Heart left ventricle (tissue), 16 donors: ENCODE measurements at regions not wholly inside any gene's neighbourhood (a gene's known extent, or its start where the extent isn't known, plus 50 kb on each side); places are given as distances from the start of the nearest gene placed in this dataset.

Experiments
- ATAC-seq, 4 donors: fragments of 200-7000 bp; cut with Tn5 transposase; one replicate each; pipeline ENCODE4 v1.9.1; 2020 to 2022; ENCODE audit warnings: moderate library complexity in 4 of 4, mild to moderate bottlenecking in 3 of 4, moderate number of reproducible peaks in 1 of 4
- DNase-seq, 5 donors: peaks; one replicate each; pipeline ENCODE4 v3.0.0-alpha.2; 2020
- H3K27ac ChIP-seq, 12 donors: fragments of 200-600 bp; sonication (generic) in 4 of 12; one replicate each; pipeline versions ENCODE4 v1.5.0 to v1.8.0; 2016 to 2022; ENCODE audit warnings: mild to moderate bottlenecking in 2 of 12
- H3K27me3 ChIP-seq, 9 donors: fragments of 200-600 bp; sonication (generic) in 2 of 9; one replicate each; pipeline versions ENCODE4 v1.5.1 to v1.8.0; 2016 to 2022; ENCODE audit warnings: mild to moderate bottlenecking in 3 of 9
- H3K36me3 ChIP-seq, 9 donors: fragments of 200-600 bp; sonication (generic) in 2 of 9; one replicate each; pipeline versions ENCODE4 v1.5.0 to v1.8.0; 2018 to 2022; ENCODE audit warnings: mild to moderate bottlenecking in 2 of 9
- H3K4me1 ChIP-seq, 12 donors: fragments of 200-600 bp; sonication (generic) in 4 of 12; one replicate each; pipeline versions ENCODE4 v1.5.0 to v1.8.0; 2016 to 2022; ENCODE audit warnings: mild to moderate bottlenecking in 3 of 12
- H3K4me3 ChIP-seq, 12 donors: fragments of 200-600 bp; sonication (generic) in 4 of 12; one replicate each; pipeline versions ENCODE4 v1.5.0 to v1.8.0; 2017 to 2022; ENCODE audit warnings: mild to moderate bottlenecking in 9 of 12, moderate library complexity in 4 of 12
- H3K9me3 ChIP-seq, 12 donors: fragments of 200-600 bp; sonication (generic) in 4 of 12; one replicate each; pipeline versions ENCODE4 v1.5.0 to v1.8.0; 2016 to 2022; ENCODE audit warnings: mild to moderate bottlenecking in 1 of 12
- CTCF ChIP-seq, 12 donors: fragments of 200-600 bp; sonication (generic) in 4 of 12; IDR thresholded peaks; one replicate each; pipeline versions ENCODE4 v1.5.0 to v1.8.0; 2018 to 2022; ENCODE audit warnings: antibody characterized with exemption in 12 of 12, mild to moderate bottlenecking in 5 of 12
- POLR2A ChIP-seq, 2 donors: fragments of 450-650 bp; IDR thresholded peaks; one replicate each; pipeline ENCODE4 v1.6.1; 2017; ENCODE audit warnings: antibody characterized with exemption in 2 of 2, mild to moderate bottlenecking in 2 of 2, moderate library complexity in 2 of 2
- WGBS, 4 donors: extraction: QIAGEN DNeasy Blood & Tissue Kit in 2 of 4; methylation state at CpG; one replicate each; pipeline versions ENCODE4 v1.1.5 to v1.1.7; 2013 to 2018; 5-methylcytosine and 5-hydroxymethylcytosine counted together
- intact Hi-C, 10 donors: fragments of 100-400 bp; cut with DNase I; formaldehyde crosslinking; loops; one replicate each; pipeline versions ENCODE4 v1.11.1 to v1.14.2; 2022
- donor health status: ischemic (EF 13 %, LVEDD 7.1; RV severe dilation, severe dysfunction).
- donor health status: healthy with polysubstance abuse.
- donor health status: DM: no; HTN: yes; CAD: no.
- donor health status: DM: no; HTN: no; CAD: no.
- donor health status: ischemic (EF 25% LVEDD 6.9; RV normal size, moderate dysfunction).
- donor health status: ischemic (EF 25% LVEDD 5.7; RV mildly dilated, moderate dysfunction).
- donor health status: healthy.
- donor health status: DM: yes; HTN: yes; CAD: no.
- donor health status: ischemic (EF 35%, LVEDD 5.7; RV mildly dilated, moderate dysfunction).
- donor health status: nonischemic (EF 11% LVEDD 7.7; RV severe dilation, severe dysfunction).
- donor health status: DM: yes; HTN: yes; CAD: no.
- donor health status: PGD.
- donor health status: ischemic (EF 29% LVEDD 5.4; RV normal size, mild dysfunction).
- donor health status: nonischemic (EF 23%, LVEDD 6.1; RV moderate dilation, normal function).

GRCh38 chr13:78169386-78169785 lies 250.8 kb upstream of the EDNRB start:
- WGBS, 4 donors: 68 to 89% (median 84%) methylated on average over 3 to 6 of the region's 6 CpGs
- Histone ChIP-seq H3K4me3 (no peak overlapping the region), H3K36me3 (no peaks in the 10 kb centered on the region), H3K27ac (no peak overlapping the region), H3K9me3 (peaks cover 0 to 7% (median 0%) of the 10 kb centered on the region in 12 donors), H3K4me1 (no peaks in the 10 kb centered on the region), H3K27me3 (no peaks in the 10 kb centered on the region)
- TF ChIP-seq POLR2A (IDR thresholded peaks at IDR 0.05): no peak
- TF ChIP-seq CTCF (IDR thresholded peaks at IDR 0.05): no peak
- no peak for ATAC-seq
- DNase-seq: no peak
- intact Hi-C loops: no loop called here

GRCh38 chr13:78168981-78169380 lies 250.3 kb upstream of the EDNRB start:
- intact Hi-C loops: no loop called here
- no peak for ATAC-seq
- WGBS, 4 donors: 65 to 78% (median 70%) methylated on average over 4 of the region's 4 CpGs

GRCh38 chr13:78161266-78161665 lies 242.6 kb upstream of the EDNRB start:
- Histone ChIP-seq H3K27me3 (no peaks in the 10 kb centered on the region), H3K27ac (no peak overlapping the region), H3K4me3 (no peak overlapping the region), H3K36me3 (no peaks in the 10 kb centered on the region), H3K9me3 (peaks cover 0 to 4% (median 0%) of the 10 kb centered on the region in 12 donors), H3K4me1 (peaks cover 0 to 6% (median 0%) of the 10 kb centered on the region in 12 donors)
- ATAC-seq (no peak), DNase-seq (no peak)
- no peak for TF ChIP-seq POLR2A (IDR thresholded peaks at IDR 0.05)
- intact Hi-C loops: no loop called here

More at GRCh38 chr13:78168981-78169380, 250.3 kb upstream of the EDNRB start:
- Histone ChIP-seq H3K9me3 (peaks cover 0 to 7% (median 0%) of the 10 kb centered on the region in 12 donors), H3K36me3 (no peaks in the 10 kb centered on the region), H3K4me3 (no peak overlapping the region), H3K27me3 (no peaks in the 10 kb centered on the region), H3K27ac (no peak overlapping the region), H3K4me1 (no peaks in the 10 kb centered on the region)
- DNase-seq: no peak
- no peak for TF ChIP-seq CTCF (IDR thresholded peaks at IDR 0.05)
- TF ChIP-seq POLR2A (IDR thresholded peaks at IDR 0.05): no peak

GRCh38 chr13:78160793-78161192 lies 242.2 kb upstream of the EDNRB start:
- ATAC-seq (no peak), DNase-seq (no peak)
- Histone ChIP-seq H3K9me3 (peaks cover 0 to 4% (median 0%) of the 10 kb centered on the region in 12 donors), H3K27me3 (no peaks in the 10 kb centered on the region), H3K4me3 (no peak overlapping the region), H3K4me1 (peaks cover 0 to 6% (median 0%) of the 10 kb centered on the region in 12 donors), H3K36me3 (no peaks in the 10 kb centered on the region), H3K27ac (no peak overlapping the region)
- 50 to 57% (median 53%) methylated on average over 2 of the region's 2 CpGs for WGBS, 4 donors
- intact Hi-C loops: no loop called here
- TF ChIP-seq CTCF (IDR thresholded peaks at IDR 0.05): no peak
- no peak for TF ChIP-seq POLR2A (IDR thresholded peaks at IDR 0.05)

GRCh38 chr13:78152415-78152814 lies 233.8 kb upstream of the EDNRB start:
- Histone ChIP-seq H3K36me3 (no peaks in the 10 kb centered on the region), H3K27ac (no peak overlapping the region), H3K4me3 (no peak overlapping the region), H3K9me3 (peaks cover 0 to 5% (median 0%) of the 10 kb centered on the region in 12 donors), H3K27me3 (no peaks in the 10 kb centered on the region), H3K4me1 (no peaks in the 10 kb centered on the region)
- no peak for ATAC-seq
- no peak for DNase-seq
- 94 to 98% (median 97%) methylated on average over 2 of the region's 2 CpGs for WGBS, 4 donors
- intact Hi-C loops: no loop called here
- TF ChIP-seq POLR2A (IDR thresholded peaks at IDR 0.05): no peak
- TF ChIP-seq CTCF (IDR thresholded peaks at IDR 0.05): no peak
